ENCODE measurements at regions not wholly inside any gene's neighbourhood (a gene's known extent, or its start where the extent isn't known, plus 50 kb on each side); places are given as distances from the start of the nearest gene placed in this dataset.

DNA sequence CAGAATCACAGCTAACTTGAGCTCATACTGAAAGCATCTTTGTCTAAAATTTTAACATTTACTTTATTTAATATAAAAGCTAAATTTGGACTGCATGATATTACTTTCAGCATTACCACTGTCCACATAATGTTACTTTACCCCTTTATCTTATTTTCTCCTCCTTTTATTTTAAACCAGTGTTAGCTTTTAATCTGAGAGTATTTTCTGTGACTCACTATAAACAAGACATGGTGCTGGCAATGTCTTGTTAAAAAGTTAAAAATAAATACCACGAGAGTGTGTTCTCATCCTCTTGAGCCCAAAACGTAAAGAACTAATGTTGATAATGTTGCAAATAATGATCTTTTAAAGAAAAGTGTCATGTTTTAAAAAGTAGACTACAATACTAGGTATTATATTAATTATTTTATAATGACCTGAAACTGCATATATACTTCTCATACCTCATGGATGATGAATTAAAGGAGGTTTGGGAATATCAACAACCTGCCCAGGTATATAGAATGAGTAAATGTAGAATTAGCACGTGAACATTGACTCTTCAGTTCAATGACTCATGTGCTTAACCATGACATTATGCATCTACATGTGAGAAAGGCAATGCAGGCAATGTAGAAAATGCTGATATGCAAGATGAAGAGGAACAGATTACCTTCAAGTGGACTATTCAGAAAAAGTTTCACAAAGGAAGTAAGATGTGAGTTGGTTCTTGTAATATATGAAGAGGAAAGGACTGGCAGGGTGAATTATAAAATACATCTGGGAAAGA lies 454.1 kb upstream of the ADGRL3 start:
- TF ChIP-seq, protein P1, sequence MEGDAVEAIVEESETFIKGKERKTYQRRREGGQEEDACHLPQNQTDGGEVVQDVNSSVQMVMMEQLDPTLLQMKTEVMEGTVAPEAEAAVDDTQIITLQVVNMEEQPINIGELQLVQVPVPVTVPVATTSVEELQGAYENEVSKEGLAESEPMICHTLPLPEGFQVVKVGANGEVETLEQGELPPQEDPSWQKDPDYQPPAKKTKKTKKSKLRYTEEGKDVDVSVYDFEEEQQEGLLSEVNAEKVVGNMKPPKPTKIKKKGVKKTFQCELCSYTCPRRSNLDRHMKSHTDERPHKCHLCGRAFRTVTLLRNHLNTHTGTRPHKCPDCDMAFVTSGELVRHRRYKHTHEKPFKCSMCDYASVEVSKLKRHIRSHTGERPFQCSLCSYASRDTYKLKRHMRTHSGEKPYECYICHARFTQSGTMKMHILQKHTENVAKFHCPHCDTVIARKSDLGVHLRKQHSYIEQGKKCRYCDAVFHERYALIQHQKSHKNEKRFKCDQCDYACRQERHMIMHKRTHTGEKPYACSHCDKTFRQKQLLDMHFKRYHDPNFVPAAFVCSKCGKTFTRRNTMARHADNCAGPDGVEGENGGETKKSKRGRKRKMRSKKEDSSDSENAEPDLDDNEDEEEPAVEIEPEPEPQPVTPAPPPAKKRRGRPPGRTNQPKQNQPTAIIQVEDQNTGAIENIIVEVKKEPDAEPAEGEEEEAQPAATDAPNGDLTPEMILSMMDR (IDR thresholded peaks at IDR 0.05; ENCODE audit: poor library complexity), result no peak
- no peak for TF ChIP-seq EZH2phosphoT487 (IDR thresholded peaks at IDR 0.05; ENCODE audit: low read depth, severe bottlenecking, unreplicated experiment)
- no peak for TF ChIP-seq EZH2 (IDR thresholded peaks at IDR 0.05; ENCODE audit: borderline replicate concordance)

Measured in hepatocyte (in vitro differentiated cells).